GM19240 (cell line): ENCODE measurements at regions not wholly inside any gene's neighbourhood (a gene's known extent, or its start where the extent isn't known, plus 50 kb on each side); places are given as distances from the start of the nearest gene placed in this dataset.
"Not testable (repeated sequence)": the region's sequence is repeated elsewhere in the genome, so short reads cannot be mapped to it uniquely, and the experiment has no call there.

ENCODE experiments used
- DNase-seq: peaks from one replicate; pipeline ENCODE4 v3.0.0; 2011; ENCODE audit warnings: low spot score; ENCODE audit not compliant: insufficient read length

- DNase-seq: no peak
These were observed 283.7 kb upstream of the PROK2 start for GRCh38 chr3:72068621-72069020.

GRCh38 chr3:72067721-72068120 is 282.8 kb upstream of the PROK2 start:
- no peak for DNase-seq

- no peak for DNase-seq
These were observed 281.1 kb upstream of the PROK2 start for GRCh38 chr3:72065872-72066641.

- DNase-seq: no peak
These were observed 280.3 kb upstream of the PROK2 start for GRCh38 chr3:72065236-72065635.

- not testable (repeated sequence) for DNase-seq
These were observed 279.8 kb upstream of the PROK2 start for GRCh38 chr3:72064727-72065126.

- no peak for DNase-seq
These were observed 277.1 kb upstream of the PROK2 start for GRCh38 chr3:72062017-72062416.

- no peak for DNase-seq
These were observed 275.6 kb upstream of the PROK2 start for GRCh38 chr3:72060447-72061034.

- no peak for DNase-seq
These were observed 273.6 kb upstream of the PROK2 start for GRCh38 chr3:72058493-72059081.

GRCh38 chr3:72055436-72055835 is 270.5 kb upstream of the PROK2 start:
- DNase-seq: no peak

GRCh38 chr3:72054976-72055375 is 270.0 kb upstream of the PROK2 start:
- no peak for DNase-seq

GRCh38 chr3:72052841-72053409 is 268.0 kb upstream of the PROK2 start:
- no peak for DNase-seq

GRCh38 chr3:72050771-72051170 is 265.8 kb upstream of the PROK2 start:
- DNase-seq: no peak

- DNase-seq: no peak
These were observed 265.2 kb upstream of the PROK2 start for GRCh38 chr3:72050048-72050632.

GRCh38 chr3:72049300-72049699 is 264.4 kb upstream of the PROK2 start:
- DNase-seq: no peak

GRCh38 chr3:72048873-72049272 is 263.9 kb upstream of the PROK2 start:
- no peak for DNase-seq

- no peak for DNase-seq
These were observed 262.4 kb upstream of the PROK2 start for GRCh38 chr3:72047221-72047871.

- DNase-seq: no peak
These were observed 259.4 kb upstream of the PROK2 start for GRCh38 chr3:72044231-72044855.

- DNase-seq: no peak
These were observed 258.5 kb upstream of the PROK2 start for GRCh38 chr3:72043204-72044133.

GRCh38 chr3:72042397-72043203 is 257.7 kb upstream of the PROK2 start:
- DNase-seq: no peak
